ENCODE measurements at regions not wholly inside any gene's neighbourhood (a gene's known extent, or its start where the extent isn't known, plus 50 kb on each side); places are given as distances from the start of the nearest gene placed in this dataset.

DNA sequence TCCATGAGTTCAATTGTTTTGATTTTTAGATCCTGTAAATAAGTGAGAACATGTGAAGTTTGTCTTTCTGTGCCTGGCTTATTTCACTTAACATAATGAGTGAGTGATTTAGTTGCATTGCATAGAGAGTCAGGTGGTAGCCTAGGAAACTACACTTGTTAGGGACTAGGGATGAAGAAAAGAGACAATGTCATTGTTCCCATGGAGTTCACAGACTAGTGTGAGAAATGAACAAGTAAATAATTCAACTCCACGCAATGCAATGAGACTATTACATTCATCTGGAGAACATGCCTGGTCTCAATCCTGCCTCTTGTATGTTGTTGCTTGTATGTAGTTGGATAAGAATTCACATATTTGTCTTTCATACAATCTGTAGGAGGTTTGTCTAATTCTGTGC lies 76.3 kb upstream of the B3GAT2 start:
- no peak overlapping the region for H3K4me2 ChIP-seq (ENCODE audit: insufficient read depth, low read length)
- no peaks in the 10 kb centered on the region for H3K4me1 ChIP-seq (ENCODE audit: insufficient read depth, low read length)
- no peak overlapping the region for H2AFZ ChIP-seq (ENCODE audit: low read length)
- no peaks in the 10 kb centered on the region for H3K36me3 ChIP-seq (ENCODE audit: insufficient read depth, low read length)
- no peak overlapping the region for H3K4me3 ChIP-seq (ENCODE audit: insufficient read depth, low read length)
- no peak overlapping the region for H3K27ac ChIP-seq (ENCODE audit: low read depth, low read length)
- TF ChIP-seq, protein P1, sequence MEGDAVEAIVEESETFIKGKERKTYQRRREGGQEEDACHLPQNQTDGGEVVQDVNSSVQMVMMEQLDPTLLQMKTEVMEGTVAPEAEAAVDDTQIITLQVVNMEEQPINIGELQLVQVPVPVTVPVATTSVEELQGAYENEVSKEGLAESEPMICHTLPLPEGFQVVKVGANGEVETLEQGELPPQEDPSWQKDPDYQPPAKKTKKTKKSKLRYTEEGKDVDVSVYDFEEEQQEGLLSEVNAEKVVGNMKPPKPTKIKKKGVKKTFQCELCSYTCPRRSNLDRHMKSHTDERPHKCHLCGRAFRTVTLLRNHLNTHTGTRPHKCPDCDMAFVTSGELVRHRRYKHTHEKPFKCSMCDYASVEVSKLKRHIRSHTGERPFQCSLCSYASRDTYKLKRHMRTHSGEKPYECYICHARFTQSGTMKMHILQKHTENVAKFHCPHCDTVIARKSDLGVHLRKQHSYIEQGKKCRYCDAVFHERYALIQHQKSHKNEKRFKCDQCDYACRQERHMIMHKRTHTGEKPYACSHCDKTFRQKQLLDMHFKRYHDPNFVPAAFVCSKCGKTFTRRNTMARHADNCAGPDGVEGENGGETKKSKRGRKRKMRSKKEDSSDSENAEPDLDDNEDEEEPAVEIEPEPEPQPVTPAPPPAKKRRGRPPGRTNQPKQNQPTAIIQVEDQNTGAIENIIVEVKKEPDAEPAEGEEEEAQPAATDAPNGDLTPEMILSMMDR (IDR thresholded peaks at IDR 0.05; ENCODE audit: extremely low read depth, low read depth, low read length) = no peak
- no peaks in the 10 kb centered on the region for H3K27me3 ChIP-seq (ENCODE audit: insufficient read depth, low read length)
- no peaks in the 10 kb centered on the region for H4K20me1 ChIP-seq (ENCODE audit: insufficient read depth, low read length)
- no peaks in the 10 kb centered on the region for H3K79me2 ChIP-seq (ENCODE audit: insufficient read depth, low read length)
- H3K9me3 ChIP-seq (ENCODE audit: low read depth, low read length) = no peaks in the 10 kb centered on the region
- DNase-seq (ENCODE audit: insufficient read length, low spot score, missing footprints) = no peak

DNA sequence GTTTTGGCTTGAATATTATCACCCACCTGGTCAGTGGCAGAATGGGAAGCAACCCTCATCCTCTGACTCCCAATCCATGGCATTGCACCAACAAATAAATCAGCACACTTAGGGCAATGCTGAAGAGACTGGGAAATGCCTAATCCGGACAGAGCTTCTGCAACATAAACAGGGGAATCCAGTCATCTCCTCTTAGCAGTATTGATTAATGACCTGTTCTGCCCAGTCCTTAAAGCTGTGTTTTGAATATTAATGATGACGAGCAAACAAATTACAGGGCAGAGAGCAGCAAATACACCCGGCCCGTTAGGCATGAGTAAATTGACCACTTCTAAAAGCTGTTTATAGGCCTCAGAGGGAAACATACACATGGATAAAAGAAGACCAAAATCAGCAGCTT lies 77.0 kb upstream of the B3GAT2 start:
- TF ChIP-seq, protein P1 (IDR thresholded peaks at IDR 0.05; ENCODE audit: extremely low read depth, low read depth, low read length) = no peak
- no peaks in the 10 kb centered on the region for H3K9me3 ChIP-seq (ENCODE audit: low read depth, low read length)
- H4K20me1 ChIP-seq (ENCODE audit: insufficient read depth, low read length) = no peaks in the 10 kb centered on the region
- no peaks in the 10 kb centered on the region for H3K27me3 ChIP-seq (ENCODE audit: insufficient read depth, low read length)
- H3K4me2 ChIP-seq (ENCODE audit: insufficient read depth, low read length) = no peak overlapping the region
- H2AFZ ChIP-seq (ENCODE audit: low read length) = no peak overlapping the region
- DNase-seq (ENCODE audit: insufficient read length, low spot score, missing footprints) = no peak
- H3K79me2 ChIP-seq (ENCODE audit: insufficient read depth, low read length) = no peaks in the 10 kb centered on the region
- H3K4me1 ChIP-seq (ENCODE audit: insufficient read depth, low read length) = no peaks in the 10 kb centered on the region
- no peaks in the 10 kb centered on the region for H3K36me3 ChIP-seq (ENCODE audit: insufficient read depth, low read length)
- H3K4me3 ChIP-seq (ENCODE audit: insufficient read depth, low read length) = no peak overlapping the region
- H3K27ac ChIP-seq (ENCODE audit: low read depth, low read length) = no peak overlapping the region

DNA sequence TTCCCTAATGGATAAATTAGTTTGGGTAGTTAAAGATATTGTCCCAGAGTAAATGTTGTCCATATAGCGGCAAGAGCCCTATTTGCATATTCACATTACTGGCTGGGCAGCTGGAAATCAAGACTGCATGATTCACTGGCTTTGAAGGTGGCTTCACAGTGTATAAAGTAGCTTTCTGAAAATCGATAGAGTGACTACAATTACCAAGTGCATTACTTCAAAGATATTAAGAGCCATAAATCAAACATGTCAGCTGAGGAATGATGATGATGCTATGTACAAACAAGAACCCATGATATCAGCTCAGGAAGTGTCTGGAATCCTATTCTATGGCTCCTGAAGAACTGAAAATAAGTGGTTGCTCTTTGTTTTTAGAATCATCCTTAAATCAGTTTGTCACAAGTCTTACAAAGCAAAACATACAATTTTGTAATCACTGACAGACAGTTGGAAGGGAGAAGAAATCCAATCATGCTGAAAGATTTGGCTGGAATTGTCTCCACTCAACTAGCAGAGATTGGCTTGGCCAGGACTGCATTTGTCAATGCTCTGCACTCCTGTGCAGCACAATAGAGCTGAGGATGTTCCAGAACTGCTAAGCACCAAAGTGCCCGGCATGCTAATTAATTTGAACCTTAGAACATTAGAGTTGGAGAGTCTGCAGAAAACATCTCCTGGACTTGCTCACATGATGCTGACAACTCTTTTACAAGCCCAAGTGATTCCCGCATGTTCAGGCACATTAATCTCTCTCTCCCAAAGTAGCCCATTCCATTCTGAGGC lies 77.9 kb upstream of the B3GAT2 start:
- TF ChIP-seq, protein P1 (IDR thresholded peaks at IDR 0.05; ENCODE audit: extremely low read depth, low read depth, low read length) = no peak

DNA sequence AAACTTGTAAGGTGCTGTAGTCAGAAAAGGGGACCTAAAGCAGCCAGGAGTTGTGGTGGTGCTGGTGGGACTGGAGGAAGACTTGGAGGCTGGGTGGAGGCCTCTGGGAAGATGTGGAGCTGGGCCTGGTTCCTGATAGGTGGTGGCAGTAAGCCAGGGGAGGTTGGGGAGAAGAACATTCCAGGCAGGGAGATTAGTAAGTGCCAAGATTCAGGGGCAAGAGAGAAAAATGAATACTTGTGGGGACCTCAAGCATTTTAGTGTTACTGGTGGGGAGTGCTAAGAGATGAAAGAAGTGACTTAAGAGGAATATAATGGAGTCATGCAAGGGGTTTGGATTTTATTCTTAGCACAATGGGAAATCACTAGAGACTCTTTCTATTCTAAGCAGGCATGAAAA lies 79.0 kb upstream of the B3GAT2 start:
- Histone ChIP-seq H3K27ac (ENCODE audit: low read depth, low read length) (no peak overlapping the region), H3K4me2 (ENCODE audit: insufficient read depth, low read length) (no peak overlapping the region), H3K27me3 (ENCODE audit: insufficient read depth, low read length) (no peaks in the 10 kb centered on the region), H2AFZ (ENCODE audit: low read length) (no peak overlapping the region), H3K4me3 (ENCODE audit: insufficient read depth, low read length) (no peak overlapping the region), H3K79me2 (ENCODE audit: insufficient read depth, low read length) (no peaks in the 10 kb centered on the region), H3K4me1 (ENCODE audit: insufficient read depth, low read length) (no peaks in the 10 kb centered on the region), H4K20me1 (ENCODE audit: insufficient read depth, low read length) (no peaks in the 10 kb centered on the region), H3K36me3 (ENCODE audit: insufficient read depth, low read length) (no peaks in the 10 kb centered on the region), H3K9me3 (ENCODE audit: low read depth, low read length) (no peaks in the 10 kb centered on the region)
- DNase-seq (ENCODE audit: insufficient read length, low spot score, missing footprints) = no peak
- TF ChIP-seq, protein P1 (IDR thresholded peaks at IDR 0.05; ENCODE audit: extremely low read depth, low read depth, low read length) = no peak

More for the DNA sequence above, 77.9 kb upstream of the B3GAT2 start:
- no peak overlapping the region for H2AFZ ChIP-seq (ENCODE audit: low read length)
- no peak overlapping the region for H3K27ac ChIP-seq (ENCODE audit: low read depth, low read length)
- no peak for DNase-seq (ENCODE audit: insufficient read length, low spot score, missing footprints)
- no peaks in the 10 kb centered on the region for H3K4me1 ChIP-seq (ENCODE audit: insufficient read depth, low read length)
- H3K4me2 ChIP-seq (ENCODE audit: insufficient read depth, low read length) = no peak overlapping the region
- no peak overlapping the region for H3K4me3 ChIP-seq (ENCODE audit: insufficient read depth, low read length)
- no peaks in the 10 kb centered on the region for H4K20me1 ChIP-seq (ENCODE audit: insufficient read depth, low read length)
- no peaks in the 10 kb centered on the region for H3K9me3 ChIP-seq (ENCODE audit: low read depth, low read length)
- no peaks in the 10 kb centered on the region for H3K36me3 ChIP-seq (ENCODE audit: insufficient read depth, low read length)
- H3K79me2 ChIP-seq (ENCODE audit: insufficient read depth, low read length) = no peaks in the 10 kb centered on the region
- no peaks in the 10 kb centered on the region for H3K27me3 ChIP-seq (ENCODE audit: insufficient read depth, low read length)
